Hepatocyte (in vitro differentiated cells): ENCODE measurements at regions not wholly inside any gene's neighbourhood (a gene's known extent, or its start where the extent isn't known, plus 50 kb on each side); places are given as distances from the start of the nearest gene placed in this dataset.

Experiments used
- DNase-seq: peaks from one replicate; pipeline ENCODE4 v3.0.0-alpha.2; 2016; ENCODE audit warnings: low spot score
- H2AFZ ChIP-seq: fragments of 200-600 bp; sonication (generic); 2 replicates; pipeline ENCODE4 v1.6.0; 2016; ENCODE audit warnings: antibody characterized with exemption, mild to moderate bottlenecking
- H3K27ac ChIP-seq: fragments of 200-600 bp; sonication (generic); 2 replicates; pipeline ENCODE4 v1.5.1; 2016; ENCODE audit warnings: mild to moderate bottlenecking
- H3K27me3 ChIP-seq: fragments of 200-600 bp; sonication (generic); 2 replicates; pipeline ENCODE4 v1.6.1; 2016
- H3K36me3 ChIP-seq: fragments of 200-600 bp; sonication (generic); replicated peaks from 2 replicates; pipeline ENCODE4 v1.5.1; 2016; ENCODE audit warnings: low read depth; ENCODE audit not compliant: insufficient read depth
- H3K4me1 ChIP-seq: fragments of 200-600 bp; sonication (generic); 2 replicates; pipeline ENCODE4 v1.5.1; 2016; ENCODE audit warnings: mild to moderate bottlenecking, moderate library complexity; ENCODE audit not compliant: insufficient read depth
- H3K4me2 ChIP-seq: fragments of 200-600 bp; sonication (generic); 2 replicates; pipeline ENCODE4 v1.6.0; 2016
- H3K4me3 ChIP-seq: fragments of 200-600 bp; sonication (generic); 2 replicates; pipeline ENCODE4 v1.5.1; 2016; ENCODE audit warnings: mild to moderate bottlenecking
- H3K79me2 ChIP-seq: fragments of 200-600 bp; sonication (generic); 2 replicates; pipeline ENCODE4 v1.6.0; 2017; ENCODE audit warnings: mild to moderate bottlenecking
- H3K9me2 ChIP-seq: fragments of 200-600 bp; sonication (generic); replicated peaks from 2 replicates; pipeline ENCODE4 v1.6.0; 2017; ENCODE audit warnings: mild to moderate bottlenecking; ENCODE audit not compliant: insufficient read depth
- H3K9me3 ChIP-seq: fragments of 200-600 bp; sonication (generic); 2 replicates; pipeline ENCODE4 v1.5.1; 2016; ENCODE audit warnings: low read depth, mild to moderate bottlenecking
- H4K20me1 ChIP-seq: fragments of 200-600 bp; sonication (generic); 2 replicates; pipeline ENCODE4 v1.6.0; 2016; ENCODE audit warnings: mild to moderate bottlenecking; ENCODE audit not compliant: insufficient read depth, poor library complexity, severe bottlenecking
- EZH2 ChIP-seq: fragments of 200-600 bp; sonication (generic); IDR thresholded peaks from 2 replicates; pipeline ENCODE4 v1.6.1; 2016; ENCODE audit warnings: antibody characterized with exemption, mild to moderate bottlenecking, borderline replicate concordance
- EZH2phosphoT487 ChIP-seq: fragments of 200-600 bp; sonication (generic); IDR thresholded peaks from one replicate; pipeline ENCODE4 v1.6.1; 2018; ENCODE audit warnings: antibody characterized with exemption, mild to moderate bottlenecking, low read depth, moderate library complexity; ENCODE audit not compliant: unreplicated experiment, severe bottlenecking
- WGBS: methylation state at CpG from one replicate; pipeline ENCODE4 v1.1.6; 2016; ENCODE audit warnings: low lambda C conversion rate; ENCODE audit errors: missing lambda C conversion rate; 5-methylcytosine and 5-hydroxymethylcytosine counted together
- TF ChIP-seq, protein P1 (sequence below): fragments of 200-600 bp; sonication (generic); IDR thresholded peaks from 2 replicates; pipeline ENCODE4 v1.5.1; 2016; ENCODE audit warnings: antibody characterized with exemption, mild to moderate bottlenecking; ENCODE audit not compliant: poor library complexity

DNA sequence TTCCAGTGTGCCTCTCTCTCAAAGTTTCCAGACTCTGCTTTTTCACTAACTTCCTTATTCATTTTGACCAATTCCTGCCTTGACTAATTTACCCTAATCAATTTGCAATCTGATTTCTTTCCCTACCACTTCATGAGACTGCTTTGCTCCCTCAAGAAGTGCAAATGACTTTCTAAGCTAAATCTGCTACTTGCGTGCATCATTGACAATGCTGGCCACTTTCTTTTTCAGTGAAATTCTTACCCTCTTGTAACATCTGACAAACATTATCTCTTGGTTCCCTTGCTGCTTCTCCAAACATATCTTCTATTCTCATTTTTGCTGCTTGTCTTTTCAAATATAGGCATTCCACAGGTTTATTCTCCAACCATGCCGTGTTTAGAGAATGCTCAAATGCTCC is 659.9 kb downstream of the USP25 start:
- no peak overlapping the region for H3K27ac ChIP-seq
- H3K79me2 ChIP-seq, result no peaks in the 10 kb centered on the region
- no peak for TF ChIP-seq EZH2phosphoT487
- TF ChIP-seq EZH2, result no peak
- TF ChIP-seq, protein P1, sequence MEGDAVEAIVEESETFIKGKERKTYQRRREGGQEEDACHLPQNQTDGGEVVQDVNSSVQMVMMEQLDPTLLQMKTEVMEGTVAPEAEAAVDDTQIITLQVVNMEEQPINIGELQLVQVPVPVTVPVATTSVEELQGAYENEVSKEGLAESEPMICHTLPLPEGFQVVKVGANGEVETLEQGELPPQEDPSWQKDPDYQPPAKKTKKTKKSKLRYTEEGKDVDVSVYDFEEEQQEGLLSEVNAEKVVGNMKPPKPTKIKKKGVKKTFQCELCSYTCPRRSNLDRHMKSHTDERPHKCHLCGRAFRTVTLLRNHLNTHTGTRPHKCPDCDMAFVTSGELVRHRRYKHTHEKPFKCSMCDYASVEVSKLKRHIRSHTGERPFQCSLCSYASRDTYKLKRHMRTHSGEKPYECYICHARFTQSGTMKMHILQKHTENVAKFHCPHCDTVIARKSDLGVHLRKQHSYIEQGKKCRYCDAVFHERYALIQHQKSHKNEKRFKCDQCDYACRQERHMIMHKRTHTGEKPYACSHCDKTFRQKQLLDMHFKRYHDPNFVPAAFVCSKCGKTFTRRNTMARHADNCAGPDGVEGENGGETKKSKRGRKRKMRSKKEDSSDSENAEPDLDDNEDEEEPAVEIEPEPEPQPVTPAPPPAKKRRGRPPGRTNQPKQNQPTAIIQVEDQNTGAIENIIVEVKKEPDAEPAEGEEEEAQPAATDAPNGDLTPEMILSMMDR, result no peak
- H4K20me1 ChIP-seq, result no peaks in the 10 kb centered on the region
- H3K9me3 ChIP-seq, result no peaks in the 10 kb centered on the region
- no peaks in the 10 kb centered on the region for H3K36me3 ChIP-seq
- no peaks in the 10 kb centered on the region for H3K9me2 ChIP-seq
- H3K4me1 ChIP-seq, result no peaks in the 10 kb centered on the region
- DNase-seq, result no peak
- no peaks in the 10 kb centered on the region for H3K27me3 ChIP-seq
- H3K4me3 ChIP-seq, result no peak overlapping the region
- no peak overlapping the region for H3K4me2 ChIP-seq
- 88% methylated on average over 2 of the region's 2 CpGs for WGBS
- H2AFZ ChIP-seq, result no peak overlapping the region

DNA sequence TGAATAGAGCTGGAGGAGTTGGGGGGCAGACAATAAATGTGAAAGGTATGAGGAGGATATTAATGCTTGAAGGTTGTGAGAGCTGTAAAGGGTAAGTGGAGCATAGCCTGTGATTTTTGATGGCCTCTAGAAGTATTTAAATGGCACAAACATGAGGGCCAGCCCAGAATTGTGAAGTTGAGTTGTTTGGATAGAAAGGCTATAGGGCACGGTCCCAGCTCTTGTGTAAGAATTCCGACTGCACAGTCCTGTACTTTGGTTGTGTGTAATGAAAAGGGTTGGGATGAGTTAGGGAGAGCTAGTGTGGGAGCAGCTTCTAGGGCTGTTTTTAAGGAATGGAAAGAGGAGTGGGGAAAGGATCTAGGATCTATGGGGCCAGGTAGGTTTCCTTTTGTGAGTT is 665.5 kb downstream of the USP25 start:
- H2AFZ ChIP-seq, result no peak overlapping the region

DNA sequence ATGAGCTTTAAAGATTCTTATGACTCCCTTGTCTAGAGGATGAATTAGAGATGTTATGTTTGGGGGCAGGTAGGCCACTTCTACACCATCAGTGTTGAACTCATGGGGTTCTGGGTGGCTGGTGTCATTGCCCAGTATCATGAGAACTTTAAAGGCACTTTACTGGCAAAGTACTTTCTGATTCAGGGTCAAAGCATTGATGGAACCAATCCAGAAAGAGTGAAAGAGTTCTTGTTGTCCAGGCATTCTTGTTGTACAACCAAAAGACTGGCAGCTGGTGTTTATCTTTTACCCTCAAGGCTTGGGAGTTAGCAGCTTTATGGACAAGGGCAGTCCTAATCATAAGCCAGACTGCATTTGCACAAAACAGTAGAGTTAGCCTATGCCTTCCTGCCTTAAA is 673.0 kb downstream of the USP25 start:
- no peak overlapping the region for H3K4me3 ChIP-seq
- no peak overlapping the region for H2AFZ ChIP-seq
- no peak for DNase-seq
- H3K9me3 ChIP-seq, result no peaks in the 10 kb centered on the region
- no peak overlapping the region for H3K4me2 ChIP-seq
- no peaks in the 10 kb centered on the region for H4K20me1 ChIP-seq
- no peaks in the 10 kb centered on the region for H3K36me3 ChIP-seq
- TF ChIP-seq EZH2 (no peak), EZH2phosphoT487 (no peak)
- TF ChIP-seq, protein P1, result no peak
- no peak overlapping the region for H3K27ac ChIP-seq
- no peaks in the 10 kb centered on the region for H3K9me2 ChIP-seq
- no peaks in the 10 kb centered on the region for H3K4me1 ChIP-seq
- H3K79me2 ChIP-seq, result no peaks in the 10 kb centered on the region
- H3K27me3 ChIP-seq, result no peaks in the 10 kb centered on the region

More for the DNA sequence above, 665.5 kb downstream of the USP25 start:
- WGBS, result 80% methylated on average over 2 of the region's 2 CpGs
- TF ChIP-seq, protein P1, result no peak
- no peak for TF ChIP-seq EZH2
- no peak for TF ChIP-seq EZH2phosphoT487
- no peak overlapping the region for H3K4me2 ChIP-seq
- H3K9me2 ChIP-seq, result no peaks in the 10 kb centered on the region
- no peak overlapping the region for H3K27ac ChIP-seq
- no peaks in the 10 kb centered on the region for H3K27me3 ChIP-seq
- no peaks in the 10 kb centered on the region for H3K4me1 ChIP-seq
- H3K4me3 ChIP-seq, result no peak overlapping the region
- H3K36me3 ChIP-seq, result no peaks in the 10 kb centered on the region
- no peaks in the 10 kb centered on the region for H4K20me1 ChIP-seq
- no peak for DNase-seq
- no peaks in the 10 kb centered on the region for H3K9me3 ChIP-seq
- no peaks in the 10 kb centered on the region for H3K79me2 ChIP-seq

DNA sequence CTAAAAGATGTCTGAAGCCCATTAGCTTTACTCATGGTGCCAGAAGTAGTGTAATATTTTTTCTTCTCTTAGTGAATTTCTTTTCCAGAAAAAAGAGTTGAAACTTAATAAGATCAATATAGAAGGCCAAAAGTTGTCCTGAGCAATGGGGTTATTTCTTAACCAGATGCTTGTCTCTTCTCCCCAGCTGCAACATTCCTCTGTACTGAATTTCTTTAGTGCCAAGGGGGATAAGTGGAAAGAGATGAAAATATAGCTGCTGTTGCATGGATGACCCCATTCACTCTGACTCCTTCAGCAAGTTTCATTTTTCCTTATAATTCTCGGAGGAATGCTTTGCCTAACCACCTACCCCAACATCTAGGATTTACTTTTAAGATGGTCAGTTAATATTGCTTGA is 675.0 kb downstream of the USP25 start:
- 77% methylated on average over 1 of the region's 1 CpG for WGBS
- TF ChIP-seq, protein P1, result no peak
- TF ChIP-seq EZH2phosphoT487 (no peak), EZH2 (no peak)
- H3K36me3 ChIP-seq, result no peaks in the 10 kb centered on the region
- H3K4me3 ChIP-seq, result no peak overlapping the region
- H2AFZ ChIP-seq, result no peak overlapping the region
- no peaks in the 10 kb centered on the region for H3K4me1 ChIP-seq
- H3K27me3 ChIP-seq, result no peaks in the 10 kb centered on the region
- H3K27ac ChIP-seq, result no peak overlapping the region
- no peak overlapping the region for H3K4me2 ChIP-seq
- H4K20me1 ChIP-seq, result no peaks in the 10 kb centered on the region
- no peak for DNase-seq
- H3K9me3 ChIP-seq, result no peaks in the 10 kb centered on the region
- H3K79me2 ChIP-seq, result no peaks in the 10 kb centered on the region
- H3K9me2 ChIP-seq, result no peaks in the 10 kb centered on the region
